ENCODE measurements at regions not wholly inside any gene's neighbourhood (a gene's known extent, or its start where the extent isn't known, plus 50 kb on each side); places are given as distances from the start of the nearest gene placed in this dataset.

DNA sequence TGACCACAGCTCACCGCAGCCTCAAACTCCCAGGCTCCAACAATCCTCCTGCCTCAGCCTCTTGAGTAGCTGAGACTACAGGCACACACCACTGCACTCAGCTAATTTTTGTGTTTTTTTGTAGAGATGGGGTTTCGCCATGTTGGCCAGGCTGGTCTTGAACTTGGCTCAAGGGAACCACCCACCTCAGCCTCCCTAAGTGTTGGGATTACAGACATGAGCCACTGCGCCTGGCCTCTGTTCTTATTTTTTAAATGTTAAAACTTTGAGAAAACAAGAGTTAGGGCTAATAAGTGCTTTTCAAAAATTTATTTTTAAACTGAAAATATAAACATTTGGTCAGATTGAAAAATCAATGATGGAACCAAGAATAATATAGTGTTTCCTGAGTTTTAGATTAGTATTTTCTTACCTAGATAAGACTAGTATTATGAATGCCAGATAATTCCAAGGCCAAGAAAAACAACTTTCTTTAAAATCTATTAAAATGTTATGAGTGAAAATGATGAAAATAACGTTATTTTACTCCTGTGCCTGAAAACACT is 66.2 kb upstream of the S1PR1 start:
- H3K4me3 ChIP-seq = no peak overlapping the region

DNA sequence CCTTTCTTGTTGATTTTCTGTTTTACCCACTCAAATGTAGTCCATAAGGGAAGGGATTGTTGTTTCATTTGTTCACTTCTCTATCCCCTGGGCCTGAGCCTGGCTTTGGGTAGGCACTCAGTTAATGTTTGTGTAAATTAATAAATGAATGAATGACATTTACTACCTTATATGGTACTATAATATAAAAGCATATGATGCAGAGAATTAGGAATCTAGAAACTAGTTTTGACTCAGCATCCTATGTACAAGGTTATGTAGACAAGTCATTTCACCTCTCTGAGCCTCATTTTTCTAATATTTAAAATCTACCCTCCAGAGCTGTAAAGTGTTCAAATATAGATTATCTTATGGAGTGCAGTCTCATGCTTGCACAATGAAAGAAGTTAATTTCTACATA is 68.9 kb upstream of the S1PR1 start:
- H2AFZ ChIP-seq = no peak overlapping the region
- no peak overlapping the region for H3K4me3 ChIP-seq
- no peaks in the 10 kb centered on the region for H3K9me2 ChIP-seq (replicated peaks; ENCODE audit: insufficient read depth)
- H3K27me3 ChIP-seq = no peaks in the 10 kb centered on the region
- no peaks in the 10 kb centered on the region for H3K79me2 ChIP-seq
- no peak overlapping the region for H3K4me2 ChIP-seq
- H4K20me1 ChIP-seq (ENCODE audit: insufficient read depth, poor library complexity, severe bottlenecking) = no peaks in the 10 kb centered on the region
- H3K9me3 ChIP-seq (ENCODE audit: low read depth) = no peaks in the 10 kb centered on the region
- no peak overlapping the region for H3K27ac ChIP-seq
- no peaks in the 10 kb centered on the region for H3K36me3 ChIP-seq (replicated peaks; ENCODE audit: insufficient read depth, low read depth)
- DNase-seq (ENCODE audit: low spot score) = no peak
- TF ChIP-seq, protein P1, sequence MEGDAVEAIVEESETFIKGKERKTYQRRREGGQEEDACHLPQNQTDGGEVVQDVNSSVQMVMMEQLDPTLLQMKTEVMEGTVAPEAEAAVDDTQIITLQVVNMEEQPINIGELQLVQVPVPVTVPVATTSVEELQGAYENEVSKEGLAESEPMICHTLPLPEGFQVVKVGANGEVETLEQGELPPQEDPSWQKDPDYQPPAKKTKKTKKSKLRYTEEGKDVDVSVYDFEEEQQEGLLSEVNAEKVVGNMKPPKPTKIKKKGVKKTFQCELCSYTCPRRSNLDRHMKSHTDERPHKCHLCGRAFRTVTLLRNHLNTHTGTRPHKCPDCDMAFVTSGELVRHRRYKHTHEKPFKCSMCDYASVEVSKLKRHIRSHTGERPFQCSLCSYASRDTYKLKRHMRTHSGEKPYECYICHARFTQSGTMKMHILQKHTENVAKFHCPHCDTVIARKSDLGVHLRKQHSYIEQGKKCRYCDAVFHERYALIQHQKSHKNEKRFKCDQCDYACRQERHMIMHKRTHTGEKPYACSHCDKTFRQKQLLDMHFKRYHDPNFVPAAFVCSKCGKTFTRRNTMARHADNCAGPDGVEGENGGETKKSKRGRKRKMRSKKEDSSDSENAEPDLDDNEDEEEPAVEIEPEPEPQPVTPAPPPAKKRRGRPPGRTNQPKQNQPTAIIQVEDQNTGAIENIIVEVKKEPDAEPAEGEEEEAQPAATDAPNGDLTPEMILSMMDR (IDR thresholded peaks at IDR 0.05; ENCODE audit: poor library complexity) = no peak
- TF ChIP-seq EZH2phosphoT487 (IDR thresholded peaks at IDR 0.05; ENCODE audit: low read depth, severe bottlenecking, unreplicated experiment) (no peak), EZH2 (IDR thresholded peaks at IDR 0.05; ENCODE audit: borderline replicate concordance) (no peak)
- H3K4me1 ChIP-seq (ENCODE audit: insufficient read depth) = no peaks in the 10 kb centered on the region

More for the DNA sequence above, 66.2 kb upstream of the S1PR1 start:
- Histone ChIP-seq H3K36me3 (replicated peaks; ENCODE audit: insufficient read depth, low read depth) (no peaks in the 10 kb centered on the region), H3K79me2 (no peaks in the 10 kb centered on the region), H4K20me1 (ENCODE audit: insufficient read depth, poor library complexity, severe bottlenecking) (no peaks in the 10 kb centered on the region), H3K9me2 (replicated peaks; ENCODE audit: insufficient read depth) (no peaks in the 10 kb centered on the region), H3K4me2 (no peak overlapping the region), H3K27ac (no peak overlapping the region), H3K4me1 (ENCODE audit: insufficient read depth) (no peaks in the 10 kb centered on the region), H3K27me3 (no peaks in the 10 kb centered on the region), H2AFZ (no peak overlapping the region), H3K9me3 (ENCODE audit: low read depth) (no peaks in the 10 kb centered on the region)
- WGBS (ENCODE audit: low lambda C conversion rate, missing lambda C conversion rate) = 94% methylated on average over 4 of the region's 4 CpGs
- DNase-seq (ENCODE audit: low spot score) = no peak
- TF ChIP-seq, protein P1 (IDR thresholded peaks at IDR 0.05; ENCODE audit: poor library complexity) = no peak
- TF ChIP-seq EZH2phosphoT487 (IDR thresholded peaks at IDR 0.05; ENCODE audit: low read depth, severe bottlenecking, unreplicated experiment) (no peak), EZH2 (IDR thresholded peaks at IDR 0.05; ENCODE audit: borderline replicate concordance) (no peak)

DNA sequence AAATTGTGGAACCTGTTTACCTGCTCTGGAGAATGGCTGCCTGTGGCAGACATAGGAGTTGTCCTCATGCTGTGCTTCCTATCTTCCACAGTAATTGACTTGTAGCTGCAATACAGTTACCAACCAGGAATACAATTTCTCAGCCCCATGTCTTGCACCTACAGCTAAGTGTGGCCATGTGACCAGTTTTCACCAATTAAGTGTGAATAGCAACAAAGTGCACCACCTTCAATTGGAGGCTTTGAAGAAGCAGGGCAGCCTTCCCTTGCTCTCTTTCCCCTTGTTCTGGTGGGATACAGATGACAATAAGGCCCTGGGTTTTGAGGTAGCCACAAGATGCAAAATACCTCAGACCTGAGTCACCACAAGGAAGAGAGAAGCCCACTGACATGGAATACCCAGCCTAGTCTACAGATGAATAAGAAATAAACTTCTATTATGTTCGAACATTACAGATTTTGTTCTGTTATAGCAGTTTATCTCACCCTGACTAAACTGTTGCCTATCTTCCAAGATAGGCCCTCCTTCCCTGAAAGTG is 70.2 kb upstream of the S1PR1 start:
- WGBS (ENCODE audit: low lambda C conversion rate, missing lambda C conversion rate) = 83% methylated on average over 1 of the region's 1 CpG
- H3K36me3 ChIP-seq (replicated peaks; ENCODE audit: insufficient read depth, low read depth) = no peaks in the 10 kb centered on the region
- H2AFZ ChIP-seq = no peak overlapping the region
- H4K20me1 ChIP-seq (ENCODE audit: insufficient read depth, poor library complexity, severe bottlenecking) = no peaks in the 10 kb centered on the region
- no peak for TF ChIP-seq EZH2phosphoT487 (IDR thresholded peaks at IDR 0.05; ENCODE audit: low read depth, severe bottlenecking, unreplicated experiment)
- no peak for TF ChIP-seq EZH2 (IDR thresholded peaks at IDR 0.05; ENCODE audit: borderline replicate concordance)
- TF ChIP-seq, protein P1 (IDR thresholded peaks at IDR 0.05; ENCODE audit: poor library complexity) = no peak
- H3K4me3 ChIP-seq = no peak overlapping the region
- no peak for DNase-seq (ENCODE audit: low spot score)
- no peaks in the 10 kb centered on the region for H3K9me3 ChIP-seq (ENCODE audit: low read depth)
- no peaks in the 10 kb centered on the region for H3K27me3 ChIP-seq
- no peak overlapping the region for H3K27ac ChIP-seq
- no peaks in the 10 kb centered on the region for H3K79me2 ChIP-seq
- H3K4me1 ChIP-seq (ENCODE audit: insufficient read depth) = no peaks in the 10 kb centered on the region
- no peak overlapping the region for H3K4me2 ChIP-seq
- no peaks in the 10 kb centered on the region for H3K9me2 ChIP-seq (replicated peaks; ENCODE audit: insufficient read depth)

DNA sequence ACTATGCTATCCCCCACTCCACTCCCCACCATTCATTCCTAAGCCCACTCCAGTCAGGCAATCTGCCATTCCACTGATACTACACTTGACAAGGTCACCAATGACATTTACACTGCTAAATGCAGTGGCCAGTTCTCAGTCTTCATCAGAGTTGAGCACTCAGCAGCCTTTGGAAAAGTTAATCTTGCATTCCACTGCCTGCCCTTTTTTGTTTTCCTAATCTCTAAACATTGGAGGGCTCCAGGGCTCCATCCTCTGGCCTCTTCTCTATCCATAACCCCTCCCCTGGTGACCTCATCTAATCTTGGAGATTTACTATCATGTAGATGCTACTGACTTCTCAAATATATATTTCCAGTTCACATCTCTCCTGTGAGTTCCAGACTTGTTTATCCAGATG is 70.9 kb upstream of the S1PR1 start:
- no peak for DNase-seq (ENCODE audit: low spot score)
- Histone ChIP-seq H3K4me2 (no peak overlapping the region), H3K9me2 (replicated peaks; ENCODE audit: insufficient read depth) (no peaks in the 10 kb centered on the region), H3K27ac (no peak overlapping the region), H3K79me2 (no peaks in the 10 kb centered on the region), H3K27me3 (no peaks in the 10 kb centered on the region), H4K20me1 (ENCODE audit: insufficient read depth, poor library complexity, severe bottlenecking) (no peaks in the 10 kb centered on the region), H2AFZ (no peak overlapping the region), H3K4me1 (ENCODE audit: insufficient read depth) (no peaks in the 10 kb centered on the region), H3K9me3 (ENCODE audit: low read depth) (no peaks in the 10 kb centered on the region), H3K4me3 (no peak overlapping the region), H3K36me3 (replicated peaks; ENCODE audit: insufficient read depth, low read depth) (no peaks in the 10 kb centered on the region)
- TF ChIP-seq, protein P1 (IDR thresholded peaks at IDR 0.05; ENCODE audit: poor library complexity) = no peak
- TF ChIP-seq EZH2phosphoT487 (IDR thresholded peaks at IDR 0.05; ENCODE audit: low read depth, severe bottlenecking, unreplicated experiment) (no peak), EZH2 (IDR thresholded peaks at IDR 0.05; ENCODE audit: borderline replicate concordance) (no peak)
